SU-DHL-6 (cell line): ENCODE measurements at regions not wholly inside any gene's neighbourhood (a gene's known extent, or its start where the extent isn't known, plus 50 kb on each side); places are given as distances from the start of the nearest gene placed in this dataset.

Experiments
- CTCF ChIP-seq: fragments of 200-600 bp; sonication (generic); IDR thresholded peaks from one replicate; pipeline ENCODE4 v1.5.1; 2017; ENCODE audit warnings: antibody characterized with exemption, mild to moderate bottlenecking, low read length, moderate library complexity; ENCODE audit not compliant: insufficient read depth, poor library complexity, severe bottlenecking
- EZH2phosphoT487 ChIP-seq: fragments of 200-600 bp; sonication (generic), shearing (Covaris generic); conservative IDR thresholded peaks from 2 replicates; pipeline ENCODE4 v1.6.1; 2018; ENCODE audit warnings: mild to moderate bottlenecking, antibody characterized with exemption, low read length, moderate library complexity, mixed read lengths

- no peak for TF ChIP-seq CTCF
- no peak for TF ChIP-seq EZH2phosphoT487
These were observed 107.7 kb upstream of the NFE2L3 start for GRCh38 chr7:26044320-26044719.
